GM18508 (cell line): ENCODE measurements at regions not wholly inside any gene's neighbourhood (a gene's known extent, or its start where the extent isn't known, plus 50 kb on each side); places are given as distances from the start of the nearest gene placed in this dataset.
"Not testable (repeated sequence)": the region's sequence is repeated elsewhere in the genome, so short reads cannot be mapped to it uniquely, and the experiment has no call there.

Source experiments
- ATAC-seq: cut with Tn5 transposase; IDR thresholded peaks from one replicate; pipeline ENCODE4 v1.9.1; 2021; ENCODE audit warnings: moderate number of reproducible peaks; ENCODE audit not compliant: insufficient read depth, unreplicated experiment

DNA sequence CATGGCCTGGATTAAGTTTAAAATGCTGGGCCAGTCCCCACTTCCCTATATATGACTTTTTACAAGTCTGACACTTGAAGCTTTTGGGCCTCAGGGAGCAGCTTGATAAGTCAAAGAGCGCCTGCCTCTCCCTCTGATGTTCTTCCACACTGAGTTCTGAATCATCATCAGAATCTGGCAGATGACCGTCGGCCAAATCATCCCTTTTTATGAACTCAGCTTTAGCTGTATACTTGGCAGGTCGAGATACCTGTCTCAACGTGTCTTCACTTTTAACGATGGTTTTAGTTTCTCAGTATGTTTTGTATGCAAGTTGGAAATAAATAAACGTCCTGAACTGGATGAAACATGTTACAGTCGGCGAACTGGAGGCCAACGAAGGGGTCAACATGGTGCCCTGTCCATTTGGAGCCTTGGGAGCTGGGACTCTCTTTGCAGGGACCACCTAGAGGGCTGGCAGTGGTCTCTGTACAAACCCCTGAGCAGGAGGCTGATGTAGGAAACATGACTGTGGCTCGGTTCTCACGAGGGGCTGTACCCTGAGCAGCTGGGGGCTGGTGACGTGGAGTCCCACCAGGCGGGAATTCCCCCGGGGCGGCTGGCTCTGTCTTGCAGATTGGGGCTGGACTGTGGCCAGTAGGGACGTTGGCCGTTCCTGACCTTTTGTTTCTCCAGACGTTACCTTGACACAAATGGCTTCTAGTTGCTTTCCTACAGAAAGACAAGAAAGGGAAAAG is 192.2 kb upstream of the PRKX start:
- not testable (repeated sequence) for ATAC-seq

- not testable (repeated sequence) for ATAC-seq
These were observed 188.8 kb upstream of the PRKX start for GRCh38 chrX:3902222-3902621.

- ATAC-seq = not testable (repeated sequence)
These were observed 183.3 kb upstream of the PRKX start for GRCh38 chrX:3896755-3897154.

DNA sequence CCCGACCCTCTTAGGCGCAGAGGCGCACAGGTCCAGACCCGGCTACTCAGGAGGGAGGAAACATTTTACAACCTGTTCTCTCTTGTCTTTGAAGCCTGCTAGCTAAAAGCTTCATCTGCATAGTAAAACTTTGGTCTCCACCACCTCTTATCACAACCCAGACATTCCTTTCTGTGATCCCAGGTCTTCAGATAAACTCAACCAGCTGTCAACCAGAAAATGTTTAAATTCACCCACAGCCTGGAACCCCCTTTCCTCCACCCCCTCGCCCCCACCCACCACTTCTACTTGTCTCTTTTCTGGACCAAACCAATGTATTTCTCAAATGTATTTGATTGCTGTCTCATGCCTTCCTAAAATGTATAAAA is 169.1 kb upstream of the PRKX start:
- peak; percentile 25 for ATAC-seq

GRCh38 chrX:3881898-3882552 is 168.6 kb upstream of the PRKX start:
- ATAC-seq = peak; percentile 91

GRCh38 chrX:3881255-3881895 is 167.9 kb upstream of the PRKX start:
- peak; percentile 24 for ATAC-seq

GRCh38 chrX:3876393-3876792 is 162.9 kb upstream of the PRKX start:
- not testable (repeated sequence) for ATAC-seq

DNA sequence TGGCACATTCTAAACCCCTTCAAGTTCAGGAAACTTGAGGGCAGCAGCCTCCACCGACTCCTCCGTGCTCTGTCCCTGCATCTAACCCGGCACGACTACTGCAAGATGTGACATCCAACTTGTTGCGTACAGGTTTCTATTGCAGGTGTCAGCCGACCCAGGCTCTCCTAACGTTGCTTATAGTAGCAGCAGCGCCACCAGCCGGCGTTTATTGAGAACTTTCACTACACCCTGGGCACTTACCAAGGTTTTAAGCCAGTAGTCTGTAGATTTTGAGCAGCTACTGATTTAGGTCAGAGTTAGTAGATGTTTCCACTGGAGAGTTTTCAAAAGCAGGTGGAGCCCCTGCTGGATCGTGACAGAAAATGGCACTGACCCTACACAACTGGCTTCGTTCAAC is 162.2 kb upstream of the PRKX start:
- ATAC-seq = not testable (repeated sequence)

GRCh38 chrX:3872226-3872879 is 158.9 kb upstream of the PRKX start:
- ATAC-seq = not testable (repeated sequence)

DNA sequence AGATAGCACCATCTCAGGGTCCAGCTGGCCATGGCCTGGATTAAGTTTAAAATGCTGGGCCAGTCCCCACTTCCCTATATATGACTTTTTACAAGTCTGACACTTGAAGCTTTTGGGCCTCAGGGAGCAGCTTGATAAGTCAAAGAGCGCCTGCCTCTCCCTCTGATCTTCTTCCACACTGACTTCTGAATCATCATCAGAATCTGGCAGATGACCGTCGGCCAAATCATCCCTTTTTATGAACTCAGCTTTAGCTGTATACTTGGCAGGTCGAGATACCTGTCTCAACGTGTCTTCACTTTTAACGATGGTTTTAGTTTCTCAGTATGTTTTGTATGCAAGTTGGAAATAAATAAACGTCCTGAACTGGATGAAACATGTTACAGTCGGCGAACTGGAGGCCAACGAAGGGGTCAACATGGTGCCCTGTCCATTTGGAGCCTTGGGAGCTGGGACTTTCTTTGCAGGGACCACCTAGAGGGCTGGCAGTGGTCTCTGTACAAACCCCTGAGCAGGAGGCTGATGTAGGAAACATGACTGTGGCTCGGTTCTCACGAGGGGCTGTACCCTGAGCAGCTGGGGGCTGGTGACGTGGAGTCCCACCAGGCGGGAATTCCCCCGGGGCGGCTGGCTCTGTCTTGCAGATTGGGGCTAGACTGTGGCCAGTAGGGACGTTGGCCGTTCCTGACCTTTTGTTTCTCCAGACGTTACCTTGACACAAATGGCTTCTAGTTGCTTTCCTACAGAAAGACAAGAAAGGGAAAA is 153.8 kb upstream of the PRKX start:
- not testable (repeated sequence) for ATAC-seq

- ATAC-seq = not testable (repeated sequence)
These were observed 144.9 kb upstream of the PRKX start for GRCh38 chrX:3858332-3858731.

GRCh38 chrX:3843522-3844145 is 130.2 kb upstream of the PRKX start:
- peak; percentile 70 for ATAC-seq

GRCh38 chrX:3842822-3843521 is 129.5 kb upstream of the PRKX start:
- ATAC-seq = peak; percentile 73

GRCh38 chrX:3838754-3839153 is 125.3 kb upstream of the PRKX start:
- not testable (repeated sequence) for ATAC-seq

DNA sequence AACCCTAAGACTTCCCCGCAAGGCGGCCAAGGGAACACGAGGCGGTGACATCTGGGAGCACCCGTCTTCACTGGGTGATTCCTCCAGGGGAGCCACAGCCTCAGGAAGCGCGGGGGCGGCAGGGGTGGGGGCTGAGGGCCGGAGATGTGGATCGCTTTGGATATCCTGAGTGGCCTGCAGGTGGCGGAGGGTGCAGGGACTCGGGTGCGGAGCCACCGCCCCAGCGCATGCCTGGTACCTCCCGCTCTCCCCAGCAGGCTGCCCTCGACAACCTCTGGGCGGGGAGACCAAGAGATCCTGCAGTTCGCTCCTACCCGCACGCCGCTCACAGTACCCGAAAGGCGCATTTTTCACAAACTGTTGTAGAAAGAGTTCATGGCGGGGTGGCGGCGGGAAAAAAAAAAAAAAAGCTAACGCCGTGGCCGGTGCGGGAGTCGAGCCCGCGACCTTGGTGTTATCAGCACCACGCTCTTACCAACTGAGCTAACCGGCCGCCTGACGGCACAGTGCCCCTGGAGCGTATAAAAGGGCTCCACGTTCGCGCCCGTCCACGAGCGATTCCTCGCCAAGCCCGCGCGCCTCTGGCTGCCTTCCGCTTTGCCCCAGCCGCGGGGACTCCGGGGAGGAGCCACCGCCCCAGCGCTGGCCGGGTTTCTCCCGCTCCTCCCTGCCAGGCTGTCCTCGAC is 124.7 kb upstream of the PRKX start:
- not testable (repeated sequence) for ATAC-seq

GRCh38 chrX:3837211-3837610 is 123.8 kb upstream of the PRKX start:
- not testable (repeated sequence) for ATAC-seq

DNA sequence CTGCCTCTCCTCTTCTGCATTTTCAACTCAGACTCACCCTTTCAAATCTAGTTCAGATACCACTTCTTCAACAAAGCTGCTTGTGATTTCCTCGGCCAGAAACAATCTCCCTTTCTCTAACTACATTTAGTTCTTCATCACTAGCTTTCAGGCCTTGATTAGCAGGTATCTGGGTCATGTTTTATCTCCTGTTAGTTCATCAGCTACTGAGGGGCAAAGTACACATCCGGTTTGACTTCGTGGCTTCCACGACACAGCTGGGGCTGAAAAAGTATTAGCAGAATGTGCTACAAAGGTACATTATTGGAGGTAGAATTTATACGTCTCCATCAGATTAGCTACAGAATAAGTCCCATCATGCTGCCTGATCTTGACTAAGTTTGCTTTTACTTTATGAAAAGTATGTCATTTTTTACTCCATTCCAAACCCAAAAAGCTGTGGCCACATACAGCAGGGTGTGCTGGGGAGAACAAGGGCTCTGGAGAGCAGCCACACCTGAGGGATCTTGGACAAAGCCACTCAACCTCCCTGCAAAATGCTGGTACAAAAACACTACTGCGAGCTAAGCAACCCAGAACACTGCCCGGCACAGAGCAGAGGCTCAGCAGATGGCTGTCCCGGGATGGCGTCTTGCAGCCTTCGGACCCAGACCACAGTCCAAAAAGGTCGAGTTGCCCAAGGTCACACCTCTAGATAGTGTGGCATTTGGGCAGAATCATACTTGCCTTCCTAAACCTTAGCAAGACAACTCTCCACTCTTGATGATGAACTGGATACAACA is 120.5 kb upstream of the PRKX start:
- not testable (repeated sequence) for ATAC-seq

- not testable (repeated sequence) for ATAC-seq
These were observed 116.6 kb upstream of the PRKX start for GRCh38 chrX:3830020-3830419.
